SK-MEL-5 (cell line): ENCODE measurements at regions not wholly inside any gene's neighbourhood (a gene's known extent, or its start where the extent isn't known, plus 50 kb on each side); places are given as distances from the start of the nearest gene placed in this dataset.

Source experiments
- small RNA-seq, 2 experiments: library from RNA; depleted of rRNA; stranded (forward); fragments of <200 nt; gene quantifications; one replicate each; pipeline ENCODE3, GENCODE V24; 2014

Small RNA genes lying in the stretch of these regions (small RNA-seq; reads per million reads assigned to genes)
- gene MIR3681, result 0 reads per million in 2 experiments
- 0 reads per million in 2 experiments for gene RF00093
- gene RNU6-843P, result 0 reads per million in 2 experiments
